ENCODE measurements at regions not wholly inside any gene's neighbourhood (a gene's known extent, or its start where the extent isn't known, plus 50 kb on each side); places are given as distances from the start of the nearest gene placed in this dataset.
"Not testable (repeated sequence)": the region's sequence is repeated elsewhere in the genome, so short reads cannot be mapped to it uniquely, and the experiment has no call there.

DNA sequence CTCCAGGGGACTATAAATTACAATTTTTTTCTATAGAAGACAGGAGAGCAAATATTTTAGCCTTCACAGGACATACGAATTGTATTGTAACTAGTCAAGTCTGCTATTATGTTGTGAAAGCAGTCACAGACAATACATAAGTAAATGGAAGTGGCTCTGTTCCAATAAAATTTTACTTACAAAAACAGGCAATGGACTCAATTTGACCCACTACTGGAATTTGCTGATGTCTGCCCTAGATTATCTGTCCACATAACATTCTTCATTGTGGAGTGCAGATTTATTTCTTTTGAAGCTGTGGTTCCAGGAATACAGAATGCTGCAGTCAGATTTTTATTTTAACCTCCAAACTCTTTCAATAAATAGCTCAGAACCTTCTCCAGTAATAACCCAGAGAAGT, 330.3 kb downstream of the PPP4R3C start:
- DNase-seq: no peak

DNA sequence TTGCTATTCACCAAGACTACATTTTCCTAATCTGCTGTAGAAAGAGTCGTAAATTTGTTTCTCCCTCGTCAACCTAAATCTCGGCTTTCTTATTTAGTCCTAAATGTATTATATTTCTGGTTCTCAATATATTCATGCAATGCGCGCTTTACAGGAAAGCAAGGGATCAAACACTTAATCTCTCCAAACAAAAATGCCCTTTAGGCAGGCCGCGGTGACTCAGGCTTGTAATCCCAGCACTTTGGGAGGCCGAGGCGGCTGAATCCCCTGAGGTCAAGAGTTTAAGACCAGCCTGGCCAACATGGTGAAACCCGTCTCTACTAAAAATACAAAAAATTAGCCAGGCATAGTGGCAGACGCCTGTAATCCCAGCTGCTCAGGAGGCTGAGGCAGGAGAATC, 376.0 kb downstream of the PPP4R3C start:
- not testable (repeated sequence) for DNase-seq

DNA sequence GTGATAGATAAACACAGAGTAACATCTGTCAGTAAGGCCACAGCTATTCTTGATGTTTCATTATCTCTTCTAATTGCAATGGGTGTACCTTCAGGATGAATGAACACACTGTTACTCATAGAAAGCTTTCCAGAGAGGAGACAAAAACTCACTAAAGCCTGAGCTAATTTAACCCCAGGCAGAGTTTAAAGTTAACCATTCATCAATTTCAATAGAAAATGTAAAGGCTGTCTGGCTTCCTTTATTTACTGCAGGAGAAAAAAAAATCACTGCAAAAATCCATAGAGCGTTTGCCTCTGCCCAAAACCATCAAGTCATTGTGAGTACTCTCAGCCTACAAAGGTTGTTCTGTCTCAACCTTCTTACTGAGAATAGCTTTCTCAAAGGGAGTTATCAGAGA, 376.9 kb downstream of the PPP4R3C start:
- no peak for DNase-seq

DNA sequence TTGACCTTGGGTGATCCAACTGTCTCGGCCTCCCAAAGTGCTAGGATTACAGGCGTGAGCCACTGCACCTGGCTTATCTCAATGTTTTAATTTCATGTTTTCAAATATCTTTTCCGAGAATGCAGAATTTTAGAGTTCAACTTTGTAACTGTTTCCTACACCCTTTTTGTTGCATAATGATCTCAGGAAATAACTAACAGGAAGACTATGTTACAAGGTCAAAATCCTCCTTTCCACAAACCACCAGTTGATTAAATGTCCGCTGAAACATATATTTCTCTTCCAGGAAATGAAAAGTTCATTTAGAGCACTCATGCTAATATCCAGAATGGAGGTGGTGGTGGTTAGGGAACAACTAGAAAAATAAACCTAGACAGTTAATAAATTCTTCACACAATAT, 377.8 kb downstream of the PPP4R3C start:
- no peak for DNase-seq

DNA sequence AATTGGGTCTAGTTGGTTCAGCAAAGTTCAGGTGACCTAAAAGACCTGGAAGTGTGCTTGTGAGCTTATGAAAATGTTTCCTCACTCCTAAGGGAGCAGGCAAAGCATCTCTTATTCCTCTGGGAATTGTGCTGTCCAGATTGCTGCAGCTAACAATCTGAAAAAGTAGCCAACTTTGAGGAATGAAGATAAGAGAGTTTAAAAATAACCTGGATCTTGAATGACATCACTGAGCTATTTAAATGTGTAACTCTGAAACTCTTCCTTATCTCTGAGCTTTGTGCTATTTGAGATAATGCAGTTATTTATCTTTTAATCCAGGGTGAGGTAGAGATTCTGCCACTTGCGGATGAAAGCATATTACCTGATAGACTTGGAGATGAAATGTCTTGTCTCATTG, 384.8 kb downstream of the PPP4R3C start:
- DNase-seq: no peak

DNA sequence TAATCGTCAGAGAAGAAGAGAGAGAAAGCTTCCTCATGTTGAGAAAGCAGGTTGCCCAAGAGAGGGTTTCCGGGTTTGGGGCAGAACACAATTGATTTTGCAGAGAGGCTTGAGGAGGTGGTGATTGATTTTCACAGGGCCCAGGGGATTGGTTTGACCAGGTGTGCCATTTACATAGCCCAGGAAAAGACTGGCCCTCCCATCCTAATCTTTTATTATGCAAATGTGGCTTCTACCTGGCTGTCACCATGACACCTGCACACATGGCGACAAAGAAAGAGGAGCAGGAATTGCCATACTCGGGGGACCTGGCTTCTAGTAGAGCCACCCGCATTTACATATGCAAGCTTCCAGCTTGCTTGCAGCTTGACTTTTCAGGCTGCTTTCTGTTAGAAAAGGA, 405.3 kb downstream of the PPP4R3C start:
- DNase-seq: no peak

DNA sequence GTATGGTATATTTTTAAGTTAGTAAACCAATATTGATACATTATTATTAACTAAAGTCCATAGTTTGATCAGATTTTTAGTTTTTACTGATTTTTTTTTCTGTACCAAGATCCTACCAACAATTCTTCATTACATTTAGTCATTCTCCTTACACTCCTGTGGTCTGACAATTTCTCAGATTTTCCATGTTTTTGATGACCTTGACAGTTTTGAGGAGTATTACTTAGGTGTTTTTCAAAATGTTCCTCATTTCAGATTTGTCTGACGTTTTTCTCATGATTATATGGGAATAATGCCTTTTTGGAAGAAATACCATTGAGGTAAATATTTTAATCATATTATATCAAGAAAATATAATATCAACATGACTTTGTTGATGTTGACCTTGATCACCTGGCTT, 423.8 kb downstream of the PPP4R3C start:
- no peak for DNase-seq

DNA sequence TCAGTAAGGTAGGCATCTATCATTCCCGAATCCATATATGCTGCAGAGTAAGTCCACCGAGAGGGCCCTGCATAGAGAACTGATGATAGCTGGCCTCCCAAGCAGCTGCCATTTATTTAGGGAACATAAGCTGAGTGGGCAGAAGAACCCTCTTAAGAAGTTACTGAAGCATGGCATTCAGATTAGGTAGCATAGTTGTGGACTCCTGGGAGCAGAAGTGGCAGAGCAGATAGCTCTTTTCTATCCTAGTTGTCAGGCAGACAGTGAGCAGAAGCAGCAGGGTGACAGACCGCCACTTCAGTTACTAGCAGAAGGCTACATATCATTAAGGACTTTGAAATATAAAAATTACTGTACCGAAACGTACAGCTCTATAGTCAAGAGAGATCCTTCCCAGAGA, 454.7 kb downstream of the PPP4R3C start:
- peak; percentile 82 for DNase-seq

DNA sequence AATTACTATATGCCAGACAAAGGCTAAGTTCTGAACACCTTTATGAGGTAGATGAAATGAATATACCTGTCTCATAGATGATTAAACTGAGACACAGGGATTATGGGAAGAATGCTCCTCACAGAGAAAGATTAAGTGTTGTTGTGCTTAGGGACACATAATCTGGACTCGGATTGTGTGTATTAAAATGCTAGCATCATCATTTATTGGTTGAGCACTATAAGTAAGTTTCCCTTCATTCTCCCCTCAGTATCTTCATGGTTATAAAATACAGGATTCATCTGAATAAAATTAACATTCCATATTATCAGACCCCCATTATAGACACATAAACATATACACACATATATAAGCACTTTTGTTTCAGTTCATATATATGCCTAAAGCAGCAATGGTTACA, 463.5 kb downstream of the PPP4R3C start:
- DNase-seq: no peak

DNA sequence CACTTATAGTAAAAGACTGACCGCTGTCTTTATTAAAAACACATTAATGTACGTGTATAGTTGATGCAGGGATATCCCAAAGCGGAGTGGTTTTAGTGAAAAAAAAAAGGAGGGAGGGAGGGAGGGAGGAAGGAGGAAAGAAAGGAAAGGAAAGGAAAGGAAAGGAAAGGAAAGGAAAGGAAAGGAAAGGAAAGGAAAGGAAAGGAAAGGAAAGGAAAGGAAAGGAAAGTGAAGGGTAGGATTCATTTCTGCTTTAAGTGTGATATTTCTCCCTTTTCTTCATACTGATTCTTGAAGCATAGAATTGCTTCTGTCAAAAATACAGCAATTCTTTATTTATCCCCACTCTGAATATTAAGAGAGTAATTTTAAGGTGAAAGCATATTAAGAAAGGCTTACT, 504.9 kb downstream of the PPP4R3C start:
- DNase-seq: no peak

DNA sequence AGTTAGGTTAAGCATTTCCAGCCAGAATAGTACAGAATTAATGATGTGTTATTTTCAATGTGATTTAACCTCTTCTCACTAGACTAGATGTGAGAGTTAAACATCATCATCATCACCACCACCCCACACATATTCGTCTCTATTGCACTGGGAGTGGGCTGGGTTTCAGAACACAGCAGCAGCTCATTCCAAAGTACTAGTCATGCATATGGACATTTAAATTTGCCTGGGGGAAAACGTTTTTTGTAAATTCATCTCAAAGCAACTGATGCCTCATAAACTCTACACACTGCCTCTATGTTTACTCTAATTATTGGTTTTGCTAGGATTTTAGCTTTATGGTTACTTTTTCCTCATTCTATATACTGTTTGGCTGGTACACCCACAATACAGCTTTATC, 509.1 kb downstream of the PPP4R3C start:
- DNase-seq: no peak

DNA sequence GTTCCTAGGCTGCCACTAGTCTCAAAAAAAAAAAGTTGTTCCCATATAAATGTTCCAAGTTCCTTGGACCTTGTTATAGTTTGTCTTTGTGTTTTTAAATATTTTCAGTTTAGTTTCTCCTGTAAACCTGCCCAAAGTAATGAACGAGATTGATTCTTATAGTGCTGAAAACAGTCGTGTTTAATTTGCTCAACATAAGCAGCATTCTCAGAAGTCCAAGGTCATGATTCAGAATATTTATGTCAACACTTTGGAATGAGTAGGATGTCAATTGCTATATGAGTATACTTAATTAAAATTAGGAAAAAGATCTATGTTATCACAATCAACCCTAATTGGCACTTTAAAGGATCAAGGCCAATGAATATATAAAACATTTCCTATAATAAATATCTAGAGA, 510.9 kb downstream of the PPP4R3C start:
- DNase-seq: no peak

DNA sequence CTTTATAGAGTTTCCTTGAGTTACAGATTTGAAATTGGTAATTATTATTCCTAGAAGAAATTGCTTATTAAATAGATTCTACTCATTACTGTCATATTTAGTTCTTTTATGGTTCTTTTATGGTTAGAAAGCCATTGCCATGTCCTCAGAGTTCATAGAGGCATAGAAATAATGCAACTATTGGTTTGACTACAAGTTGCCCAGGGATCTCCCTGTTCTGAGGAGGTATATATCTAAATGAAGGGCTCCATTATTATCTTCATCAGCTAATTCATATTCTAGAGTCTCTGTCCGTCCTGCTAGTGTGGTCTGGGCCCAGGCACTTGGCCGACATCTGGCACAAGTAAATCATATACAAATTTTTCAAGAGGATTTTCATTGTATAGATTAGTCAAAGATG, 535.7 kb downstream of the PPP4R3C start:
- DNase-seq: no peak

DNA sequence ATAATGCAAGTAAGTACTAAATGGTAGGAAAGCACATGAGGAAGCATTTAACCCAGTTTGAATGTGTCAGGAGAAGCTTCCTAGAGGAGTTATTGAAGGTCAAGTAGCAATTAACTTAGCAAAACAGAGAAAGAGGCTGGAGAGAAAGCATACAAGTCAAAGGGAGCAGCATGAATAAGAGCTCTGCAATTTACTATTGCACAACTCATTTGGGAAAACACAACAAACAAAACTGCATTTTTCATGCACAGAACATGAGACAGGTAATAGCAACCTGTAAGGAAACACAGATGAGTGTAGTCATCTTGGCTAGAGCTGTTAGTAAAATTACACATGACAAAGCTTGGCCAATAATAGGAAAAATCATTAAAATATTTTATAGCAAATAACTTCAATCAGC, 538.1 kb downstream of the PPP4R3C start:
- DNase-seq: no peak

DNA sequence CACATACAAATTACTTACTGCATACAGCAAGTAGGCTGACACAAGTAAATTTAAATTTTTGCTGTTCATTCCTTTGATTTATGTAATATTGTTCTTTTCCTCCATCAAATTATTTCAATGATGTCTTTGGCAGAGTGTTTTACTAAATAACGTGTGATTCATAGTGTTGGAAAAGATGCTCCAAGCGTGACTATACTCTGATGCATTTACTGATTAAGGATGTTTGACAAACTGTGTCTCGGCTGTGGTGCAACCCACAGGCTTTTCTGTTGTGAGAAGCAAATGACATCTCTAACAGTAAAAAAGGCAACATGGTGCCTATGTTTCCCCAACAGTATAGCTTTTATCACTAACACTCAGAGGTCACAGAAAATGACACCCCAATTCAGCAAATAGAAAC, 540.9 kb downstream of the PPP4R3C start:
- DNase-seq: no peak

DNA sequence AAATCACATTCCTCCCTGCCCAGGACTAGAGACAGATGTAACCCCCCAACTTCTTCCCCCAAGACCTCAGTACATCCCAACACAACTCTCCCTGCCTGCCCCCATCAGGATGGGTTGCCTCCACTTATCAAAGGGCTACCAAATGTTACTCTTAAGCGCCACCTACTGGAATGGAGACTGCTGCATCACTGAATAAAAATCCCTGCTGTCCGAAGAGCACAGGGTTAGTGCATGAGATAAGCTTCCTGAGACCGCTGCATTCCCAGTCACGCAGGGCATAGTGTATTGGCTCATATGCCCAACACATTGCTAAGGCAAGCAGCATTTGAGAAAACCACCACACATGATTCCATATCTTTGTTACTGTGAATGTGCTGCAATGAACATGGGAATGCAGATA, 544.5 kb downstream of the PPP4R3C start:
- no peak for DNase-seq

DNA sequence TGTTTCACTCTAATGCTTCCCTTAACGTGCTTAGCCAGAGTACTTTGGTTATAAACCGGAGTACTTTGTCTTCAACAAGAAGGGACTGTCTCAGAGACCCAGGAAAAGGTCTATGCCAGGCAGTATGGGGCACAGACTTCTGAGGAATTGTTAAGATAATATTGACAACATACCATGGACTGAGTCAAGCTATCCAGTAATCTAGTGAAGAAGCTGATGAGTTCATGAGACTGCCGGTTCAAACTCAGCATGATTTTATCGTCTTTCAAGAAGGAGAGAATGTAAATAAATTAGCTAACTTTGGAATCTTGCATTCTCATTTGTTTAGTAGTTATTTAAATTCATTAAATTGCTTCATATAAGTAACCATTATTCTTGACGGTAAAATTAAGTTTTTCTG, 546.1 kb downstream of the PPP4R3C start:
- DNase-seq: no peak

DNA sequence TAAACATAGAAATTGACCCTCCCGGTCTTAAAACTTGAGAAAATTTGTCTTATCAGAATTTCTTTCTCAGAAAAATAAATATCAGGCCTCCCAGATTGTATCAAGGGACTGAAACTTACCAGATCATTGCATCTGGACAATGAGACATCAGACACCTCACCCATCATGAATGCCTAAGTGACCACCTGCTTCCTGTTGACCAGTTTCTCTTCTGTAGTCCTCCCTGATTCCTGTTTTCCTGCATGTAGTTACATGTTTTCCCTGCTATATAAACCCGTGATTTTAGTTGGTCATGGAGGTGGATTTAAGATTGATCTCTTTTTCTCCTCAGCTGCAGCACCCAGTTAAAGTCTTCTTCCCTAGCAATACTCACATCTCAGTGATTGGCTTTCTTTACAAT, 548.1 kb downstream of the PPP4R3C start:
- DNase-seq: no peak

DNA sequence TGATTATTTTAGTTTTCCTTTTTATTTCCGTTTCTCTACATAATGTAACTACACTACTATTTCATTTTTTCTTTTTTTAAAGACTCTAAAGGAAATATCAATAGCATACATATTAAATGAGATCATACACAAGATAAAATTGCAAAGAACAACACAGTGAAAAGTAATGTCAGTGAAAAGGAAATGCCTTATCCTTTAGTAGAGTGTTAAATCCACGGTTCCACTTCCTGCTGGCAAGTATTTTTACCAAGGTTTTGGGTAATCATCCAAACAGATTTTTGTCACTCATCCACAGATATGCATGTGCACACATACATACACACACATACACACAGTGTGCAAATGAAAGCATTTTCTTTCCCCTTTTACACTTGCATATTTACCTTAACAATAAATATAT, 548.9 kb downstream of the PPP4R3C start:
- no peak for DNase-seq

DNA sequence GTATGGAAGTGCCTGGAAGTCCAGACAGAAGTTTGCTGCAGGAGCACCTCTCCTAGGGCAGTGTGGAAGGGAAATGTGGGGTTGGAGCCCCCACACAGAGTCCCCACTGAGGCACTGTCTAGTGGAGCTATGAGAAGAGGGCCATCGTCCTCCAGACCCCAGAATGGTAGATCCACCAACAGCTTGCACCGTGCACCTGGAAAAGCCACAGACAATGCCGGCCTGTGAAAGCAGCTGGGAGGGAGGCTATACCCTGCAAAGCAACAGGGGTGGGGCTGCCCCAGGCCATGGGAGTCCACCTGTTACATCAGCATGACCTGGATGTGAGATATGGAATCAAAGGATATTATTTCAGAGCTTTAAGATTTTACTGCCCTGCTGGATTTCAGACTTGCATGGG, 551.4 kb downstream of the PPP4R3C start:
- DNase-seq: not testable (repeated sequence)

DNA sequence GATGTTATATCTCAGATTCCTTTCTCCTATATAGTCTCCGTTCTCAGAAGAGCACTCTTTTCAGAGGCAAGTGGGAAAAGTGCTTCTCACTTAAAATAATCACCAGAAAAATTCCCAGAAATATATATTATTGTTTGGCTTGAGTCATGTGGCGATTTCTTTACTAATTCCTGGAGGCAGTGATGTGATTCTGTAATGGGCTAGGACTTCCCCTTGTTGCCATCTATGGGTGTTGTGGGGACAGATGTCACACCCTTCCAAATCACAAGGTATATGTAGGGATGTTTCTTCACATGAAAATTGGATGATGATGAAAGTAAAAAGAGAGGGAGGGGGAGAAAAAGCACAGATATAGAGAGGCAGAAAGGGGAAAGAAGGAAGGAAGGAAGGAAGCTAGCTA, 553.4 kb downstream of the PPP4R3C start:
- DNase-seq: no peak

DNA sequence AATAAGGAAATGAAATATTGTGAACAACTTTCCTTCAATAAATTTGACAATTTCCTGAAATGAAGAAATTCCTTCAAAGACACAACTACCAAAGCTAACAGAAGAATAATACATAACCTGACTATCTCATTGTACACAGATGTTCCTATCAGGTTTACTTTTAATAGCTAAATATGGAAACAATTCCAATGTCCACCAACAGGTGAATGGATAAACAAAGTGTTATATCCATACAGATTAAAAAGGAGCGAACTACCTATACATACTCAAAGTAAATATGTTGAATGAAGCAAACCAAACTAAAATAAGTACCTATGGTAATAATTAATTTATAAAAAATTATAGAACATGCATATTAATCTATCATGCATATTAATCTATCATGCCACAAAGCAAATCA, 554.9 kb downstream of the PPP4R3C start:
- no peak for DNase-seq

DNA sequence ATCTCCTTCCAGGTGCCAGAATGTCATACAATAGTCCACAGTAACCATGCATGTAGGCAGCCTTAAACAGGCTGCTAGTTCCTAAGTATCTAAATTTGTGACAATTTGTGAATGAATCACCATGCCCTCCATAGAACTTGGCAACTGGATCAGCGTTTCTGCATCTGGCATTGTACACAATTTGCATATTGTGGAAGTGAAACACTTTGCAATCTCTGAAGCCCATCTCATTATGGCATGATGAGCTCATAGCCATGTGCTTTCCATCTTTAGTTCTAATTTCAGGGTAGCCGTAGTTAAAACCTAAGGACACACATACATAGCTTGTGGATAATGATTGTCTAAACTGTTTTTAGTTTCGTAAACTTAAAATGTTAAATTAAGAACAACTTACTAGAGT, 573.6 kb downstream of the PPP4R3C start:
- DNase-seq: no peak

DNA sequence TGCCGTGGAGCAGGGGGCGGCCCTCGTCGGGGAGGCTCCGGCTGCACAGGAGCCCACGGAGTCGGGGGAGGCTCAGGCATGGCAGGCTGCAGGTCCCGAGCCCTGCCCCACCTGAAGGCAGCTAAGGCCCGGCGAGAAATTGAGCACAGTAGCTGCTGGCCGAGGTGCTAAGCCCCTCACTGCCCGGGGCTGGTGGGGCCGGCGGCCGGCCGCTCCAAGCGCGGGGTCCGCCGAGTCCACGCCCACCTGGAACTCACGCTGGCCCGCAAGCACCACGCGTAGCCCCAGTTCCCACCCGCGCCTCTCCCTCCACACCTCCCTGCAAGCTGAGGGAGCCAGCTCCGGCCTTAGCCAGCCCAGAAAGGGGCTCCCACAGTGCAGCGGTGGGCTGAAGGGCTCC, 589.4 kb downstream of the PPP4R3C start:
- DNase-seq: no peak

DNA sequence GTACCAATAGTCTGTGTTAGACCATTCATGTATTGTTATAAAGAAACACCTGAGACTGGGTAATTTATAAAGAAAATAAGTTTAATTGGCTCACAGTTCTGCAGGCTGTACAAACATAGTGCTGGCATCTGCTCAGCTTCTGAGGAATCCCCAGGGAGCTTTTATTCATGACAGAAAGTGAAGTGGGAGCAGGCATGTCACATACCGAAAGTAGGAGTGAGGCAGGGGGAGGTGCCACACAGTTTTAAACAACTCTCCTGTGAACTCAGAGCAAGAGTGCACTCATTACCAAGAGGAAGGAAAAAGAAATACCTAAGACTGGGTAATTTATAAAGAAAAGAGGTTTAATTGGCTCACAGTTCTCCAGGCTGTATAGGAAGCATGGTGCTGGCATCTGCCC, 591.2 kb downstream of the PPP4R3C start:
- DNase-seq: no peak

DNA sequence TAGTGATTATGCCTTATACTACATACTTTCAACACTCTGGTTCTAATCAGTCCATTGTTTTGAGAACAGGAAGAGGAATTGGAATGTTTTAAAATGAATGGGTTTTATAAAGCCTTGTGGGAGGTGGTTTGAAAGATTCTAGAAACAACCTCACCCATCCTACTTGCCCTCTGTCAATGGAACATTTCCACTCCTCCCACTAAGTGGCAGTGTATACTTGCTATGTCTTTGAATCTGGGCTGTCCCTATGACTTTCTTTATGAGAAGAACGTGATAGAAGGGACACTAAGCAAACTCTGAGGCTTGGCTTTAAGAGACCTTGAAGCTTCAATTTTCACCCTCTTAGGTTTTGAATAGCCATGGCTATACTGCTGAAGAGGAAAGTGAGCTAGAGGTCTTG, 611.2 kb downstream of the PPP4R3C start:
- DNase-seq: no peak
